HepG2 (cell line): ENCODE measurements at regions not wholly inside any gene's neighbourhood (a gene's known extent, or its start where the extent isn't known, plus 50 kb on each side); places are given as distances from the start of the nearest gene placed in this dataset.

Source experiments
- ATAC-seq: fragments of 200-7000 bp; cut with Tn5 transposase; 3 replicates; pipeline ENCODE4 v1.9.1; 2020; ENCODE audit warnings: mild to moderate bottlenecking, moderate library complexity
- BruUV-seq: library from RNA; stranded (reverse); fragments of 400-500 nt; replicated peaks from 2 replicates; lab custom pipeline; 2021; lab: Mats Ljungman, UMichigan
- CTCF ChIA-PET: fragments of 300-600 bp; formaldehyde crosslinking; extraction: SDS; loops from one replicate; lab custom pipeline; 2021; ENCODE audit warnings: low total read pairs, inconsistent platforms, low intra/inter-chr PET ratio; lab: Yijun Ruan, JAX
- POLR2A ChIA-PET: fragments of 350-600 bp; sonication (Branson Sonifier 250); formaldehyde crosslinking; loops from one replicate; lab custom pipeline; 2020; ENCODE audit warnings: antibody characterized with exemption, inconsistent platforms; lab: Yijun Ruan, JAX
- DNase-seq: peaks from one replicate; pipeline ENCODE4 v3.0.0-alpha.2; 2015; ENCODE audit warnings: low spot score
- FAIRE-seq: peaks from 3 replicates; lab custom pipeline; 2011; peaks lifted over from hg19 to GRCh38; lab: Jason Lieb, UNC
- H2AFZ ChIP-seq: one replicate; pipeline ENCODE4 v1.6.1; 2011; ENCODE audit warnings: low read length, inconsistent platforms
- H3K27ac ChIP-seq: fragments of 300-600 bp; 3 replicates; pipeline ENCODE4 v1.8.0; 2011; ENCODE audit warnings: mixed run types, mild to moderate bottlenecking, mixed read lengths, low read length, inconsistent platforms; ENCODE audit not compliant: insufficient read depth; ENCODE audit errors: extremely low read length
- H3K27me3 ChIP-seq, 2 experiments: fragments of 200-600 bp in 1 of 2; 2 replicates in 1 of 2; 3 replicates in 1 of 2; pipeline versions ENCODE4 v1.6.0 to v1.8.0; 2011; ENCODE audit warnings: low read length in 2 of 2, mild to moderate bottlenecking in 2 of 2, moderate library complexity in 2 of 2, inconsistent platforms in 1 of 2; ENCODE audit not compliant: insufficient read depth in 2 of 2, control insufficient read depth in 1 of 2
- H3K36me3 ChIP-seq, 2 experiments: fragments of 200-600 bp in 1 of 2; replicated peaks in 1 of 2; 2 replicates in 1 of 2; 3 replicates in 1 of 2; pipeline versions ENCODE4 v1.5.1 to v1.8.0; 2011; ENCODE audit warnings: low read length in 2 of 2, inconsistent platforms in 1 of 2; ENCODE audit not compliant: insufficient read depth in 2 of 2, control insufficient read depth in 1 of 2
- H3K4me1 ChIP-seq: 2 replicates; pipeline ENCODE4 v1.5.1; 2012; ENCODE audit warnings: low read length, inconsistent platforms; ENCODE audit not compliant: insufficient read depth
- H3K4me2 ChIP-seq: 2 replicates; pipeline ENCODE4 v1.6.0; 2011; ENCODE audit warnings: low read depth, low read length, inconsistent platforms
- H3K4me3 ChIP-seq, 3 experiments: fragments of 200-600 bp in 1 of 3; sonication (generic), shearing (Covaris generic) in 1 of 3; replicated peaks in 1 of 3; 2 replicates each; pipeline ENCODE4 v1.5.1; 2011 to 2016; ENCODE audit warnings: low read length in 3 of 3, inconsistent platforms in 2 of 3, low read depth in 2 of 3, mild to moderate bottlenecking in 2 of 3, control low read depth in 1 of 3, mixed read lengths in 1 of 3; ENCODE audit not compliant: insufficient read depth in 1 of 3
- H3K79me2 ChIP-seq: one replicate; pipeline ENCODE4 v1.6.1; 2011; ENCODE audit warnings: low read length, inconsistent platforms; ENCODE audit not compliant: insufficient read depth
- H3K9ac ChIP-seq: 2 replicates; pipeline ENCODE4 v1.6.0; 2011; ENCODE audit warnings: mild to moderate bottlenecking, low read depth, low read length, inconsistent platforms; ENCODE audit not compliant: insufficient read depth
- H3K9me3 ChIP-seq: 2 replicates; pipeline ENCODE4 v1.5.1; 2012; ENCODE audit warnings: mild to moderate bottlenecking, low read length
- H4K20me1 ChIP-seq: 2 replicates; pipeline ENCODE4 v1.6.0; 2011; ENCODE audit warnings: inconsistent platforms, mild to moderate bottlenecking, low read length, moderate library complexity; ENCODE audit not compliant: insufficient read depth
- GTF3A ChIP-seq: sonication (generic); formaldehyde crosslinking; conservative IDR thresholded peaks from 2 replicates; pipeline ENCODE4 v1.4.0; 2020; ENCODE audit warnings: mild to moderate bottlenecking, missing genetic modification reagents
- NFYC ChIP-seq: IDR thresholded peaks from 2 replicates; pipeline ENCODE4 v1.6.1; 2016; ENCODE audit warnings: missing genetic modification reagents, missing compliant biosample characterization
- PLSCR1 ChIP-seq: sonication (generic); formaldehyde crosslinking; IDR thresholded peaks from 2 replicates; pipeline ENCODE4 v1.5.0; 2020; ENCODE audit warnings: missing genetic modification reagents, mild to moderate bottlenecking, borderline replicate concordance
- POLR2AphosphoS2 ChIP-seq: IDR thresholded peaks from 2 replicates; pipeline ENCODE4 v1.6.1; 2011; ENCODE audit warnings: low read depth, low read length, improper control_type of control experiment
- ZFP90 ChIP-seq: sonication (generic); formaldehyde crosslinking; IDR thresholded peaks from 2 replicates; pipeline ENCODE4 v1.8.0; 2022; ENCODE audit warnings: missing genetic modification reagents, mild to moderate bottlenecking, inconsistent platforms, borderline replicate concordance
- ZNF230 ChIP-seq: sonication (generic); formaldehyde crosslinking; IDR thresholded peaks from 2 replicates; pipeline ENCODE4 v1.4.0; 2020; ENCODE audit warnings: mild to moderate bottlenecking, missing genetic modification reagents
- ZNF329 ChIP-seq: sonication (generic); formaldehyde crosslinking; IDR thresholded peaks from 2 replicates; pipeline ENCODE4 v1.9.0; 2021; ENCODE audit warnings: low read depth, mild to moderate bottlenecking, missing genetic modification reagents
- ZNF484 ChIP-seq: sonication (generic); formaldehyde crosslinking; IDR thresholded peaks from 2 replicates; pipeline ENCODE4 v1.5.1; 2020; ENCODE audit warnings: mild to moderate bottlenecking, low read depth, missing genetic modification reagents, borderline replicate concordance
- ZNF703 ChIP-seq: sonication (generic); formaldehyde crosslinking; IDR thresholded peaks from 2 replicates; pipeline ENCODE4 v1.5.1; 2020; ENCODE audit warnings: missing genetic modification reagents, mild to moderate bottlenecking, moderate library complexity, borderline replicate concordance
- ZNF777 ChIP-seq: sonication (generic); formaldehyde crosslinking; IDR thresholded peaks from 2 replicates; pipeline ENCODE4 v1.4.0; 2020; ENCODE audit warnings: missing genetic modification reagents
- WGBS: methylation state at CpG from one replicate; pipeline ENCODE4 v1.1.6; 2017; ENCODE audit warnings: low lambda C conversion rate; 5-methylcytosine and 5-hydroxymethylcytosine counted together
- in situ Hi-C: cut with HindIII; loops from 2 replicates; pipeline ENCODE4 v1.10.0; 2017; ENCODE audit warnings: low pct_unique_long_range_greater_than_20kb; ENCODE audit not compliant: extremely low pct_ligation_motif_present
- intact Hi-C: fragments of 100-400 bp; cut with micrococcal nuclease; formaldehyde crosslinking; loops from one replicate; pipeline ENCODE4 v1.10.0; 2022; ENCODE audit not compliant: unreplicated experiment
- TF ChIP-seq, protein P1 (sequence below): sonication (generic); formaldehyde crosslinking; IDR thresholded peaks from 2 replicates; pipeline ENCODE4 v1.4.0; 2020; ENCODE audit warnings: missing genetic modification reagents
- TF ChIP-seq, protein P2 (sequence below): sonication (generic); formaldehyde crosslinking; IDR thresholded peaks from 2 replicates; pipeline ENCODE4 v1.4.0; 2020; ENCODE audit warnings: missing genetic modification reagents, borderline replicate concordance
- TF ChIP-seq, protein P3 (sequence below): sonication (generic); formaldehyde crosslinking; IDR thresholded peaks from 2 replicates; pipeline ENCODE4 v1.9.0; 2022; ENCODE audit warnings: low read depth, missing genetic modification reagents

GRCh38 chr10:27449571-27449970, 54.5 kb upstream of the RAB18 start (continued):
- TF ChIP-seq ZFP90 (CRISPR knock-in tag) (no peak), PLSCR1 (CRISPR knock-in tag) (no peak), ZNF777 (CRISPR knock-in tag) (no peak)

- H3K9ac ChIP-seq, result no peak overlapping the region
- no peak overlapping the region for H2AFZ ChIP-seq
- CTCF ChIA-PET, result no interaction called here
- no peaks in the 10 kb centered on the region for H4K20me1 ChIP-seq
- no TSS peak for BruUV-seq
- WGBS, result 35% methylated on average over 1 of the region's 2 CpGs
- POLR2A ChIA-PET, result no interaction called here
- H3K4me2 ChIP-seq, result no peak overlapping the region
- ATAC-seq (no peak), DNase-seq (peak; percentile 4), FAIRE-seq (no peak)
- in situ Hi-C loops (loop anchor here (10.0 kb wide), 1 partner anchor 206 kb away; no protein-coding TSS in a partner anchor), intact Hi-C loops (no loop called here)
- H3K79me2 ChIP-seq, result no peaks in the 10 kb centered on the region
- 0 out of 5 replicates have a peak, but pooled peaks cover 0 to 4% of the 10 kb centered on the region in 2 experiments for H3K27me3 ChIP-seq
- no peaks in the 10 kb centered on the region for H3K9me3 ChIP-seq
- H3K4me1 ChIP-seq, result no peaks in the 10 kb centered on the region
- H3K36me3 ChIP-seq, result no peaks in the 10 kb centered on the region
- no peak overlapping the region for H3K27ac ChIP-seq
- H3K4me3 ChIP-seq, result no peak overlapping the region
- TF ChIP-seq NFYC (no peak), ZNF230 (CRISPR knock-in tag) (no peak), ZNF329 (CRISPR knock-in tag) (no peak), POLR2AphosphoS2 (no peak), ZNF484 (CRISPR knock-in tag) (no peak), ZNF703 (CRISPR knock-in tag) (no peak), GTF3A (CRISPR knock-in tag) (no peak)
- TF ChIP-seq, protein P1, sequence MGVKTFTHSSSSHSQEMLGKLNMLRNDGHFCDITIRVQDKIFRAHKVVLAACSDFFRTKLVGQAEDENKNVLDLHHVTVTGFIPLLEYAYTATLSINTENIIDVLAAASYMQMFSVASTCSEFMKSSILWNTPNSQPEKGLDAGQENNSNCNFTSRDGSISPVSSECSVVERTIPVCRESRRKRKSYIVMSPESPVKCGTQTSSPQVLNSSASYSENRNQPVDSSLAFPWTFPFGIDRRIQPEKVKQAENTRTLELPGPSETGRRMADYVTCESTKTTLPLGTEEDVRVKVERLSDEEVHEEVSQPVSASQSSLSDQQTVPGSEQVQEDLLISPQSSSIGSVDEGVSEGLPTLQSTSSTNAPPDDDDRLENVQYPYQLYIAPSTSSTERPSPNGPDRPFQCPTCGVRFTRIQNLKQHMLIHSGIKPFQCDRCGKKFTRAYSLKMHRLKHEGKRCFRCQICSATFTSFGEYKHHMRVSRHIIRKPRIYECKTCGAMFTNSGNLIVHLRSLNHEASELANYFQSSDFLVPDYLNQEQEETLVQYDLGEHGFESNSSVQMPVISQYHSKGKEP (CRISPR knock-in tag), result no peak
- TF ChIP-seq, protein P2, sequence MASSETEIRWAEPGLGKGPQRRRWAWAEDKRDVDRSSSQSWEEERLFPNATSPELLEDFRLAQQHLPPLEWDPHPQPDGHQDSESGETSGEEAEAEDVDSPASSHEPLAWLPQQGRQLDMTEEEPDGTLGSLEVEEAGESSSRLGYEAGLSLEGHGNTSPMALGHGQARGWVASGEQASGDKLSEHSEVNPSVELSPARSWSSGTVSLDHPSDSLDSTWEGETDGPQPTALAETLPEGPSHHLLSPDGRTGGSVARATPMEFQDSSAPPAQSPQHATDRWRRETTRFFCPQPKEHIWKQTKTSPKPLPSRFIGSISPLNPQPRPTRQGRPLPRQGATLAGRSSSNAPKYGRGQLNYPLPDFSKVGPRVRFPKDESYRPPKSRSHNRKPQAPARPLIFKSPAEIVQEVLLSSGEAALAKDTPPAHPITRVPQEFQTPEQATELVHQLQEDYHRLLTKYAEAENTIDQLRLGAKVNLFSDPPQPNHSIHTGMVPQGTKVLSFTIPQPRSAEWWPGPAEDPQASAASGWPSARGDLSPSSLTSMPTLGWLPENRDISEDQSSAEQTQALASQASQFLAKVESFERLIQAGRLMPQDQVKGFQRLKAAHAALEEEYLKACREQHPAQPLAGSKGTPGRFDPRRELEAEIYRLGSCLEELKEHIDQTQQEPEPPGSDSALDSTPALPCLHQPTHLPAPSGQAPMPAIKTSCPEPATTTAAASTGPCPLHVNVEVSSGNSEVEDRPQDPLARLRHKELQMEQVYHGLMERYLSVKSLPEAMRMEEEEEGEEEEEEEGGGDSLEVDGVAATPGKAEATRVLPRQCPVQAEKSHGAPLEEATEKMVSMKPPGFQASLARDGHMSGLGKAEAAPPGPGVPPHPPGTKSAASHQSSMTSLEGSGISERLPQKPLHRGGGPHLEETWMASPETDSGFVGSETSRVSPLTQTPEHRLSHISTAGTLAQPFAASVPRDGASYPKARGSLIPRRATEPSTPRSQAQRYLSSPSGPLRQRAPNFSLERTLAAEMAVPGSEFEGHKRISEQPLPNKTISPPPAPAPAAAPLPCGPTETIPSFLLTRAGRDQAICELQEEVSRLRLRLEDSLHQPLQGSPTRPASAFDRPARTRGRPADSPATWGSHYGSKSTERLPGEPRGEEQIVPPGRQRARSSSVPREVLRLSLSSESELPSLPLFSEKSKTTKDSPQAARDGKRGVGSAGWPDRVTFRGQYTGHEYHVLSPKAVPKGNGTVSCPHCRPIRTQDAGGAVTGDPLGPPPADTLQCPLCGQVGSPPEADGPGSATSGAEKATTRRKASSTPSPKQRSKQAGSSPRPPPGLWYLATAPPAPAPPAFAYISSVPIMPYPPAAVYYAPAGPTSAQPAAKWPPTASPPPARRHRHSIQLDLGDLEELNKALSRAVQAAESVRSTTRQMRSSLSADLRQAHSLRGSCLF, result no peak
- TF ChIP-seq, protein P3, sequence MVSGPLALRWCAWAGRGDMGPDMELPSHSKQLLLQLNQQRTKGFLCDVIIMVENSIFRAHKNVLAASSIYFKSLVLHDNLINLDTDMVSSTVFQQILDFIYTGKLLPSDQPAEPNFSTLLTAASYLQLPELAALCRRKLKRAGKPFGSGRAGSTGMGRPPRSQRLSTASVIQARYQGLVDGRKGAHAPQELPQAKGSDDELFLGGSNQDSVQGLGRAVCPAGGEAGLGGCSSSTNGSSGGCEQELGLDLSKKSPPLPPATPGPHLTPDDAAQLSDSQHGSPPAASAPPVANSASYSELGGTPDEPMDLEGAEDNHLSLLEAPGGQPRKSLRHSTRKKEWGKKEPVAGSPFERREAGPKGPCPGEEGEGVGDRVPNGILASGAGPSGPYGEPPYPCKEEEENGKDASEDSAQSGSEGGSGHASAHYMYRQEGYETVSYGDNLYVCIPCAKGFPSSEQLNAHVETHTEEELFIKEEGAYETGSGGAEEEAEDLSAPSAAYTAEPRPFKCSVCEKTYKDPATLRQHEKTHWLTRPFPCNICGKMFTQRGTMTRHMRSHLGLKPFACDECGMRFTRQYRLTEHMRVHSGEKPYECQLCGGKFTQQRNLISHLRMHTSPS, result no peak
Measured at GRCh38 chr10:27448921-27449320, 55.2 kb upstream of the RAB18 start.
